ENCODE measurements at regions not wholly inside any gene's neighbourhood (a gene's known extent, or its start where the extent isn't known, plus 50 kb on each side); places are given as distances from the start of the nearest gene placed in this dataset.
"Not testable (repeated sequence)": the region's sequence is repeated elsewhere in the genome, so short reads cannot be mapped to it uniquely, and the experiment has no call there.

DNA sequence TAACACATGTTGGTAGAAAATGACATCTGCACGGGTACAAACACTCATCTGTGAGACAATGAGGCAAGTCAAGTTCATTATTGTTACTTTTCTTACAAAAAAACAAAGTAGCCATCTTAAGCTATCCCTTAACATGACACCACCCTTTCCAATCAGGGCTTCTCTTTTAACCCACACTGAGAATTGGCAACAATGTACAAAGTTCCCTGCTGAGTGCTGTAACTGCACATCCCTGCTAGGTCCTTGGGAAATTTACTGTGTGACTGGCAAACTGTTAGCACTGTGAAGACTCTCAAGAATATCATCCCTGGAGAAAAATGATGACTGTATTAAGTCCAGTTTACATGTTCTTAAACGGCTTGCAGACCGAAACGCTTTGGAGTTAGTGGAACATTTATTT is 185.8 kb upstream of the PLD5 start:
- Histone ChIP-seq H3K36me3 (replicated peaks; ENCODE audit: control insufficient read depth, insufficient read depth, low read length) (no peaks in the 10 kb centered on the region), H3K4me3 (ENCODE audit: insufficient read depth, low read depth, low read length) (no peak overlapping the region), H3K27me3 (ENCODE audit: control insufficient read depth, insufficient read depth, low read length) (no peaks in the 10 kb centered on the region; the same call in none of the 2 replicates)
- no peak for DNase-seq

DNA sequence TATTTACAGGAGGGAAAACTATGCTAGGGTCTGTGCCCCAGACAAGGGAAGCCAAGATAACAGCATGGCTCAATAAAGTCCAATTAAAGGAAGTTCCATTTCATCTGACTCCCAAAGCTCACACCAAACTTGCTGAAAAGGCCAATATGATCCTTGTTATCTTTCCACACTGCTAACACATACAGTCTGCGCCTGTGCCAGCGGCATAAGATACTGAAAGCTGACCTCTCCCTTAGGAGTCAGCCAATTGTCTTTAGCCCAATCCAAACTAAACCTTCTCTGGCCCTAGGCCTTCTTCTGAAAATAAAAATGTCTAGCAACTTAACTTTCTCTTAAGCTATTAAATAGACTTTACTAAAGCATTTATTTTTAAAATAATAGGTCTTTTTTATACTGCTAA is 179.0 kb upstream of the PLD5 start:
- H3K4me3 ChIP-seq (ENCODE audit: insufficient read depth, low read depth, low read length): no peak overlapping the region
- no peaks in the 10 kb centered on the region for H3K27me3 ChIP-seq (ENCODE audit: control insufficient read depth, insufficient read depth, low read length)
- H3K36me3 ChIP-seq (replicated peaks; ENCODE audit: control insufficient read depth, insufficient read depth, low read length): no peaks in the 10 kb centered on the region
- DNase-seq: no peak

DNA sequence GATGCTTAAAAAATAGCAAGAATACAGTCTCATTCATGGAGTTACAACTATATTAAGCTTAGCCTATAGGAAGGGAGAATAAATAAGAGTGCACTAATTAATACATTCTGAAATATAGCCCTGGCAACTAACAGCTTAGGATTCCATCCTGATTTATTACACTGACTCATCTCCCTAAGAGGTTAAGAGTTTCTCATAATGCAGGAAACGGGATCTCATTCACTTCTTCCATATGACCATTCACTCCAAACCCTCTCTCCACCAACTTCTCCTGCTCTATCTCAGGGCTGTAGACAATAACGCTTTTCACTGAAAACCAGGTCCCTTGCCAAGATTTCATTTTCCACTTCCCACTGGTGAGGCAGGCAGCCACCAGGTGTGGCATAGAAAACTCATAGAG is 168.5 kb upstream of the PLD5 start:
- no peak overlapping the region for H3K4me3 ChIP-seq (ENCODE audit: insufficient read depth, low read depth, low read length)
- H3K36me3 ChIP-seq (replicated peaks; ENCODE audit: control insufficient read depth, insufficient read depth, low read length): no peaks in the 10 kb centered on the region
- H3K27me3 ChIP-seq (ENCODE audit: control insufficient read depth, insufficient read depth, low read length): no peaks in the 10 kb centered on the region
- DNase-seq: no peak

DNA sequence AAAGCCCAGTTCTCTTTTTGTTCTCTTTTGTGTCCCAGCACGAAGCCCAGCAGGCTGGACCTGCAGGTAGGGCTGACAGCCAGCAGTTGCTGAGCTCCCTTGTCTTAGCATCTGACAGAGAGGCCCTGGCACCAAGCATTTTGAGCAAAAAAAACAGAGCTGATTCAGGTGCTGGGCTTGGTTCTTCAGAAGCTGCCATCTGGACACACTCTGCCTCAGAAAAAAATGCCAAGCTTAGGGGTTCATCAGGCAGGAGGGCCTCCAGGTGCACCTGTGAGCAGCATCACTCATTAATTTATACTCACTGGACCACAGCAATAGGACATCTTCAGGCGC is 167.1 kb upstream of the PLD5 start:
- no peak for DNase-seq
- H3K4me3 ChIP-seq (ENCODE audit: insufficient read depth, low read depth, low read length): no peak overlapping the region
- no peaks in the 10 kb centered on the region for H3K27me3 ChIP-seq (ENCODE audit: control insufficient read depth, insufficient read depth, low read length)
- H3K36me3 ChIP-seq (replicated peaks; ENCODE audit: control insufficient read depth, insufficient read depth, low read length): no peaks in the 10 kb centered on the region

DNA sequence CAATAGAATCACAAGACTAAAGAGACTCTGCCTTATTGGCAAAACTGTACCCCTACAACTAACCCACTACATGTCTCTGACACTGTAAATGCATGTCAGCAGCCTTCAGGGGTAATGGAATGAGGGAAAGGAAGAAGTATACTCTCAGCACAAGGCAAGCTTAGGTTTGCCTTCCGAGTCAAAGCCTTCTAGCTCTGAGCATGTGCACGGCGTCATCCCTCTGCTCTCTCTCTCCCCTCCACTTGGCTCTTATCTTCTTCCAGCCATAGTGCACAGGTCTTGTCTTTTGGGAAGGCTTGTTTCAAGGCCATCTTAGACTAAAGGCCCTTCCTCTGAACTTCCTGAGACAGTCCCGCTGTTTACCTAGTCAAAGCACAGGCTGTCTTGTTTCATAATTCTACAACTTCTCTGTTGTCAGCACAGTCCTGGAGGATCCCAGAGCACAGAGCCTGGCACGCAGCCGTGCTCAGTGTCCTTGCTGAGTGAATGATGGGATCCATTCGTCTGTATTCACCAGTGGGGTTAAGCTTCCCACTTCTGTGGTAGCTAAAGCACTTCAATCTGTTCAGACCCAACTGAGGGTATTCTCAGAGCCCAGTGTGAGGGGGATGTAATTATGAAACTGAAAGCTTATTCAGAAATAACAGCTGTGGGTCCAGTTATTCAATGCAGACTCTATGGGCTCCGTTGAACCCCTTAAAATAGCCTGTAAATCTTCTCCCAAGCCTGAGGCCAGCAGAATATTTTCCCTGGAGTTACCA is 166.5 kb upstream of the PLD5 start:
- no peaks in the 10 kb centered on the region for H3K27me3 ChIP-seq (ENCODE audit: control insufficient read depth, insufficient read depth, low read length)
- H3K4me3 ChIP-seq (ENCODE audit: insufficient read depth, low read depth, low read length): no peak overlapping the region
- DNase-seq: no peak
- H3K36me3 ChIP-seq (replicated peaks; ENCODE audit: control insufficient read depth, insufficient read depth, low read length): no peaks in the 10 kb centered on the region

DNA sequence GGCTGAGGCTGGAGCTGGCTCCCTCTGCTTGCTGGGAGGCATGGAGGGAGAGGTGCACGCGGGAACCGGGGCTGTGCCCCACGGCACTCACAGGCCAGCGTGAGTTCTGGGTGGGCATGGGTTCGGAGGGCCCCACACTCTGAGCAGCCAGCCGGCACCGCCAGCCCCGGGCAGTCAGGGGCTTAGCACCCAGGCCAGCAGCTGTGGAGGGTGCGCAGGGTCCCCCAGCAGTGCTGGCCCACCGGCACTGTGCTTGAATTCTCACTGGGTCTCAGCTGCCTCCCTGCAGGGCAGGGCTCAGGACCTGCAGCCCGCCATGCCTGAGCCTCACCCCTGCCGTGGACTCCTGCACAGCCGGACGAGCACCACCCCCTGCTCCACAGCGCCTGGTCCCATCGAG is 164.9 kb upstream of the PLD5 start:
- H3K4me3 ChIP-seq (ENCODE audit: insufficient read depth, low read depth, low read length): no peak overlapping the region
- H3K36me3 ChIP-seq (replicated peaks; ENCODE audit: control insufficient read depth, insufficient read depth, low read length): no peaks in the 10 kb centered on the region
- no peaks in the 10 kb centered on the region for H3K27me3 ChIP-seq (ENCODE audit: control insufficient read depth, insufficient read depth, low read length)
- no peak for DNase-seq

DNA sequence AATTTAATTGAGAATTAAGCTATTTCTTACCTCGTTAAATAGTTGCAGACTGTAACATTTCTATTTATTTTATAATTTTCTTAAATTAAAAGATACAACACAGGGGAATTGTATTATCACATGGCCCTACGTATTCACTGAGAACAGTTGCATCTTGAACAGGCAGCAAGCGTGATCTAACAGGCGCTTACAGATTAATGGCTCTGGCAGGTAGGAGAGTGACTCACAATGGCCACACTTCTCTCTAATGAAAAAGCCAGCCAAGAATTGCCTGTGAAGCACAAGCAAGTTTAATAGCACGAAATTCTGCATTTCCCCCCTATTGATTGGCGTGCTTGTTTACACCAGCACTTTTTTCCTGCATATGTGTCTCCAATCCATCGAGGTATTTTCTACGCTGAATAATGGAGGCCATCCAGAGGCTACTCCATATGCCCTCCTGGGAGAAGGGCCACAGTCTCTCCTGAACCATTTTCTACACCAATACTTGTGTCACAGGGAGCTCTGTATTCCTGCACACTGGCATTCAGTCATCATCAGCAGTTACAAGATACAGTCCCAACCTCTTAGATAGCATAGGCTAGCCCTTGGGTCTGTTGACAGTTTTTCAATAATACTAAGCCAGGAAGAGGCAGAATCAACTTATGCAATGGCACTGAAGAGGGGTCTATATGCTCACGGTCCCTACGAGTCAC is 150.6 kb upstream of the PLD5 start:
- Histone ChIP-seq H3K27me3 (ENCODE audit: control insufficient read depth, insufficient read depth, low read length) (no peaks in the 10 kb centered on the region), H3K36me3 (replicated peaks; ENCODE audit: control insufficient read depth, insufficient read depth, low read length) (no peaks in the 10 kb centered on the region), H3K4me3 (ENCODE audit: insufficient read depth, low read depth, low read length) (no peak overlapping the region)
- no peak for DNase-seq

DNA sequence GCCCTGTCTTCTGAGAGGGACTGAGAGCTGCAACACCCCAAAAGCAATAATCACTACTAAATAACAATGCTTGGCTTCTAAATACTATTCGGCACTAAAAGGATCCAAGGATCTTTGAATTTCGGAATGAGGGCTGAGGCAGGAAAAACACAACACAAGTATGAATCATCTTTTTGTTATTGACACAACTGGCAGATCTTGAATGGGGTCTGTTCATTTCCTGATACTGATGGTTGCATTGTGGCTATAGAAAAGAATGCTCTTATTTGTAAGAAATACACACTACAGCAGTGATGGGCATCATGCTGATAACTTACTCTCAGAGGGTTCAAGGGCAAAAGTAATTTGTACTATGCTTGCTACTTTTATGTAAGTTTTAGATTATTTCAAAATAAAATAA is 149.2 kb upstream of the PLD5 start:
- Histone ChIP-seq H3K36me3 (replicated peaks; ENCODE audit: control insufficient read depth, insufficient read depth, low read length) (no peaks in the 10 kb centered on the region), H3K4me3 (ENCODE audit: insufficient read depth, low read depth, low read length) (no peak overlapping the region), H3K27me3 (ENCODE audit: control insufficient read depth, insufficient read depth, low read length) (no peaks in the 10 kb centered on the region)
- no peak for DNase-seq

DNA sequence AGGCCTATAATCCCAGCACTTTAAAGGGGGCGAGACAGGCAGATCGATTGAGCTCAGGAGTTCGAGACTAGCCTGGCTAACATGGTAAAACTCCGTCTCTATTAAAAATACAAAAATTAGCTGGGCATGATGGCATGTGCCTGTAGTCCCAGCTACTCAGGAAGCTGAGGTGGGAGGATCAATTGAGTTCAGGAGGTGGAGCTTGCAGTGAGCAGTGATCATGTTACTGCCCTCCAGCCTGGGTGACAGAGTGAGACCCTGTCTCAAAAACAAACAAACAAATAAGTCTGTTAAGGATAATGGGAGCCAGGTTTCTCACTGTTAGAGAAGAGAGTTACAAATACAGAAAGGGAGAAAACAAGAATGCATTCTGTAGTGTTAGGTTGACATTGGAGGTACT is 148.7 kb upstream of the PLD5 start:
- not testable (repeated sequence) for DNase-seq; H3K27me3 ChIP-seq (ENCODE audit: control insufficient read depth, insufficient read depth, low read length)

DNA sequence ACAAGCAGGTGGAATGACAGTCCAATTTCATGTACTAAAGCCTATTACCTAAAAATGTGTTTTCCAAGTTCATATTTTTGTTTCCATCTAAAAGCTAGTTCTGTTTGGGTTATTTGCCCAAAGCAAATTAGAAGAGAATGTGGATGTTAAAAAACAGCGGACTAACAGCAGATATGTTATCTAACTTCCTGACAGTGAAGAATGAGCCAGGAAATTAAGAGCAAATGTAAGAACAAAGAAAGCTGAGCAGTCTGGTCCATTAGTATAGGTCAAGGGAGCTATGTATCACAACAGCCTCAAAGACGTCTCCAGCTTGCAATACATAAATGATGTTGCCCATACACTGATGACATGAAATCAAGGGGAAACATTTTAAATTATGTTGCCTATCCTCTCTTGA is 145.5 kb upstream of the PLD5 start:
- DNase-seq: no peak
- H3K36me3 ChIP-seq (replicated peaks; ENCODE audit: control insufficient read depth, insufficient read depth, low read length): no peaks in the 10 kb centered on the region
- H3K4me3 ChIP-seq (ENCODE audit: insufficient read depth, low read depth, low read length): no peak overlapping the region
- H3K27me3 ChIP-seq (ENCODE audit: control insufficient read depth, insufficient read depth, low read length): no peaks in the 10 kb centered on the region

More for the DNA sequence above, 148.7 kb upstream of the PLD5 start:
- not testable (repeated sequence) for H3K4me3 ChIP-seq (ENCODE audit: insufficient read depth, low read depth, low read length); H3K36me3 ChIP-seq (replicated peaks; ENCODE audit: control insufficient read depth, insufficient read depth, low read length)

DNA sequence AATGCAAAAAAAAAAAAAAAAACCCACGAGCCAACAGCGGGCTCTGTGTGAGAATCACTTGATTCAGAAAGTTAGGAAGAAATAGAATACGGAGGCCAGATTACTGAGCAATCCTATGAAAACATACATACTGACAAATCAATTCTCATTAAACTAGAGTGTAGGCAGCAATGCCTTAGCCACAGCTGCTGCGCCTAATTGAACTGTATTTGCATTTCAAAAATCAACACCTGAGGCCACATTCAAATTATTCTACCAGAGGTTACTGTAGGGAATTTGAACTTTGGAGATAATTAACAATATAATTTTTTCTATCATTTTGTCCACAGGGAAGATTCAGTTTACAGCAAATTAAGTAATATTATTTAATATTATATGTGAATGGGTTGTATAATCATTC is 138.4 kb upstream of the PLD5 start:
- H3K4me3 ChIP-seq (ENCODE audit: insufficient read depth, low read depth, low read length): no peak overlapping the region
- H3K27me3 ChIP-seq (ENCODE audit: control insufficient read depth, insufficient read depth, low read length): no peaks in the 10 kb centered on the region
- no peaks in the 10 kb centered on the region for H3K36me3 ChIP-seq (replicated peaks; ENCODE audit: control insufficient read depth, insufficient read depth, low read length)
- no peak for DNase-seq

DNA sequence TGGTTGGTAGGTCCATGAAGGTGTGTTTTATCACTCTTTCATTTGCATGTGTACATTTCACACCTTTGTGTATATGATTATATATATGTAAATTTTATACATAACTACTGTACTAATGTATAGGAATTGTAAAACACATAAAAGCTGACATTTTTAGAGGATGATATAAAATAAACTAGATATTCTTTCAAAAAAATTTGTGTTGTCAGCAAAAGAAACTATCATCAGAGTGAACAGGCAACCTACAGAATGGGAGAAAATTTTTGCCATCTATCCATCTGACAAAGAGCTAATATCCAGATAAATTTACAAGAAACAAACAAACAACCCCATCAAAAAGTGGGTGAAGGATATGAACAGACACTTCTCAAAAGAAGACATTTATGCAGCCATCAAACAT is 129.3 kb upstream of the PLD5 start:
- DNase-seq; H3K36me3 ChIP-seq (replicated peaks; ENCODE audit: control insufficient read depth, insufficient read depth, low read length); H3K4me3 ChIP-seq (ENCODE audit: insufficient read depth, low read depth, low read length); H3K27me3 ChIP-seq (ENCODE audit: control insufficient read depth, insufficient read depth, low read length): not testable (repeated sequence)

DNA sequence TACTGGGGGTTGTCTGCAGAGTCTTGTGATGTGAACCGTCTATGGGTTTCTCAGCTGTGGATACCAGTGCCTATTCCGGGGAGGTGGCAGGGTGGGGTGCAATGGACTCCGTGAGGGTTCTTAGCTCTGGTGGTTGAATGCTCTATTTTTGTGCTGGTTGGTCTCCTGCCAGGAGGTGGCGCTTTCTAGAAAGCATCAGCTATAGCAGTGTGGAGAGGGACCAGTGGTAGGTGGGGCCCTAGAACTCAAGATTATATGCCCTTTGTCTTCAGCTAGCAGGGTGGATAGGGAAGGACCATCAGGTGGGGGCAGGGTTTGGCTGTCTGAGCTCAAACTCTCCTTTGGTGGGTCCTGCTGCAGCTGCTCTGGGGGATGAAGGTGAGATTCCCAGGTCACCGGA is 127.3 kb upstream of the PLD5 start:
- Histone ChIP-seq H3K27me3 (ENCODE audit: control insufficient read depth, insufficient read depth, low read length) (no peaks in the 10 kb centered on the region), H3K36me3 (replicated peaks; ENCODE audit: control insufficient read depth, insufficient read depth, low read length) (no peaks in the 10 kb centered on the region), H3K4me3 (ENCODE audit: insufficient read depth, low read depth, low read length) (no peak overlapping the region)
- peak; percentile 33 for DNase-seq

DNA sequence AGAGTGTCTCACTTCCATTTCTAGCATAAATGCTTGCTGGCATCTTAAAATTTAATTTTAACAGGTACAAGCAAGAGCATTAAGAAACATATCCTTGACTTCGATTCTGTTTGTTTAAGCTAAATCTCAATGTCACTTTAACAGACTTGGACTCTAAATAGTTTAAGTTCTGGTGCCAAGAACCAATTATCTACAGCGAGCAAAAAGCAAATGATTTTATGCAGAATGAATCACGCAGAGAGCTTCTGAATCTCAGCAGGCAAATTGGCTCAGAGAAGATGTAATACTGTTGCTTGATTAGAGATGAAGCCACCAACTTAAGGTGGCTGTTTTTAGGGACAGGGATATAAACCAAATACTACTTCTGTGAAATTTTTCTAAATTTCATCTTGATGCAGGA is 117.0 kb upstream of the PLD5 start:
- no peak for DNase-seq
- no peaks in the 10 kb centered on the region for H3K27me3 ChIP-seq (ENCODE audit: control insufficient read depth, insufficient read depth, low read length)
- H3K4me3 ChIP-seq (ENCODE audit: insufficient read depth, low read depth, low read length): no peak overlapping the region
- no peaks in the 10 kb centered on the region for H3K36me3 ChIP-seq (replicated peaks; ENCODE audit: control insufficient read depth, insufficient read depth, low read length)

DNA sequence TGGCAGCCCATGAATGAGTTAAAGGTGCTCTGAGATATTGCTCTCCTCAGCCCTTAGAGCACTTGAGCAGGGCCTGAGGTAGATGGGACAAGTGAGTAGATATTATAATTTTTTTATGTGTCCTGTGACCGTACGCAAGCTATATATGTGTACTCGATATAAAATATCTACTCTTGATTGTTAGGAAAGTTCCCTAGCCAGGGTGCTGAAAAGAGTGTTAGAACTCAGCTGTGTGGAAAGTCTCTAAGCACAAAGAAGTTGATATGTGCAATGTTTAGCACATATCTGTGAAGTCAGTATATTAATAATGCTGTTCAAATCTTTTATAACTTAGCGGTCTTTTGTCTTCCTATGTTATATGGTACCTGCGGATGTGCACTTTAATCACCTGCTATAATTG is 114.6 kb upstream of the PLD5 start:
- no peak for DNase-seq

More for the DNA sequence above, 114.6 kb upstream of the PLD5 start:
- Histone ChIP-seq H3K36me3 (replicated peaks; ENCODE audit: control insufficient read depth, insufficient read depth, low read length) (no peaks in the 10 kb centered on the region), H3K4me3 (ENCODE audit: insufficient read depth, low read depth, low read length) (no peak overlapping the region), H3K27me3 (ENCODE audit: control insufficient read depth, insufficient read depth, low read length) (no peaks in the 10 kb centered on the region)

All from H7 (cell line).